HG02970 (cell line): ENCODE measurements at regions not wholly inside any gene's neighbourhood (a gene's known extent, or its start where the extent isn't known, plus 50 kb on each side); places are given as distances from the start of the nearest gene placed in this dataset.

Experiments used
- ATAC-seq: cut with Tn5 transposase; IDR thresholded peaks from one replicate; pipeline ENCODE4 v1.9.1; 2021; ENCODE audit warnings: mild to moderate bottlenecking, moderate library complexity, moderate number of reproducible peaks; ENCODE audit not compliant: unreplicated experiment, low FRiP score

DNA sequence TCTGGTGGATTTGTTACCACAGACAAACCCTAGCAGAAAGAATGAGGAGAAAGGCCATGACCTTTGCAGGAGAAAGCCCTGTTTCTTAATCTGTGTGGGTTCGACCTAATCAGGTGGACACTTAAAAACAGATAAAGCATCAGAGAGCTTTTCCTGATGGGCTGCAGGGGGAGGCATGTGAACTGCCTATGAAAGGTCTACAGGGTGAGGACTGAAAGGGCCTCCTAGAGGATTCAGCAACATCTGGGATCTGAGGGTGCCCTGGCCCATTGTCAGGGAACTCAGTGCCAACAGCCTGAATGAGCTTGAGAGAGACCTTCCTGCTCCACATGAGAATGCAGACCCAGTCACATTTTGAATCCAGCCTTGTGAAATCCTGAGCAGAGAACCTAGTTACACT is 178.8 kb upstream of the DDHD1 start:
- no peak for ATAC-seq

DNA sequence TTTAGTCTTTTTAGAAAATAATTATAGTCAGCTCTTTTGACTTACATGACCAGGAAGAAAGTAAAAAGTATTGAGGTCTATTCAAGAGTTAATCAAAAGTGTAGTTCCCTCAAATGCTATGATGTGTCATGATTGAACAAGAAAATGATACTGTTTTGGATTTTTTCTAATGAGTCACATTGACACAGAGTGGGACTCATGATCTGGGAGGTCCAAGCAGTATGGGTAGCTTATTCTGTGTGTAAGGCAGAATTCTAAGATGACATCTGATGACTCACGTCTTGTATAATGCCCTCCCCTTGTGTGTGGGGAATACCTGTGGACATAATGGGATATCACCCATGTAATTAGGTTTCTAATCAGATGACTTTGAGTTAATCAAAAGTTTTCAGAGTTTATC is 178.1 kb upstream of the DDHD1 start:
- no peak for ATAC-seq

DNA sequence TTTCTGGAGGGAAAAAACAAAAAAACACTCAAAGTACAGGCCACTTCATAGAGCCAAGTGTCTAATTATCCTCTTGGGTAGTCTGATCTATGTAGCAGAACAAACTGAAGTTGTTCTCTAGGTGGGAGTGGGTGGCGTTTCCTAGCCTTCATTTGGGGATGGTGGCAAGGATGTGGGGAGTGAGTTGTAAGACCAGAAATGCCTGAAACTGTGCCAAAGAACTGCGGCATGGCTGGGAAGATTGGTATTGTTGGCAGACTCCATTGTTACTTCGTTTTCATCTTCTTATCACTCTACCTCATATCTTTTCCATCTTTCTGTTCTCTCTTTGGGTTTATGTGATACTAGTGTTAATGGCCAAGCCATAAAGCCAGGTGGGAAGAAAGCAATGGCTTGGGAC is 177.3 kb upstream of the DDHD1 start:
- no peak for ATAC-seq

DNA sequence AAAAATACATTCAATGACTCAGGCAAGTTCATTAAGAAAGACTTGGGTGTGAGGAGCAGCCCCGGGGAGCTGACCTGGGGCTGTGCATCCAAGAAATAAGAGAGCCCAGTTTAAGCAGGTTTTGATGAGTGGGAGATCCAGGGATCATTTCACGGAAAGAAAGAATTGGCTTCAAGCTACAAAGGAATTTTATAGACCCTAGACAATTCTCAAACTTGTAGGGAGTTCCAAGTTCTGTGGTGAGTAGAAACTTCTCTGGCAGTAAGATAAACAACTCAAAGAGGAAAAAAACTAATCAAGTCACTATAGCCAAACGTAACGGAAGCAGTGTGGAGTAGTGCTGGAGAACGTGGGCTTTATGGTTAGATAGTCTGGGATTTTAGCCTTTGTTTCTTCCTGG is 175.7 kb upstream of the DDHD1 start:
- no peak for ATAC-seq

DNA sequence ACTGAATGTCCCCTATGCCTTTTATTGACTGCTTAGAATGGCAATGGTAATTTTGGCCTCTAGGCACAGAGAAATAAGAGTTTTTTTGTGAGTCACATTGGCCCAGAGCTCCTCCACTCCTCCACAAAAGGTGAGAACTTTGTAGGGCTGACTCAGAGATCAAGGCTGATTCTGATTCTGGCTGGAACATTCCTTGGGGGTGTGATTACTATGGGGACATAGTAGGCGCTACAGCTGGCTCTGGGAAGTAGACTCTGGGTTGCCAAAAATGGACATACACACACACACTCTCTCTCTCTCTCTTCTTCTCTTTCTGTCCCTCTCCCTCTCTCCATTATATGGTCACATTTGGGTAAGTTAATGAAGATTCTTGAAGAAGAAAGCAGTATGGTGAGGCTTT is 174.6 kb upstream of the DDHD1 start:
- ATAC-seq, result no peak

GRCh38 chr14:53325176-53325806 is 172.2 kb upstream of the DDHD1 start:
- no peak for ATAC-seq

GRCh38 chr14:53316504-53316903 is 163.4 kb upstream of the DDHD1 start:
- no peak for ATAC-seq

DNA sequence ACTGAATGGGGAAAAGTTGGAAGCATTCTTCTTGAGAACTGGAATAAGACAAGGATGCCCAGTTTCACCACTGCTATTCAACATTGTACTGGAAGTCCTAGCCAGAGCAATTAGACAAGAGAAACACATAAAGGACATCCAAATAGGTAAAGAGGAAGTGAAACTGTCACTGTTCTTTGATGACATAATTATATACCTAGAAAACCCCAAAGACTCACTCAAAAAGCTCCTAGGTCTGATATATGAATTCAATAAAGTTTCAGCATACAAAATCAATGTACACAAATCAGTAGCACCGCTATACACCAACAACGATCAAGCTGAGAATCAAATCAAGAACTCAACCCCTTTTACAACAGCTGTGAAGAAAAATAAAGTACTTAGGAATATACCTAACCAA is 157.3 kb upstream of the DDHD1 start:
- ATAC-seq, result no peak

DNA sequence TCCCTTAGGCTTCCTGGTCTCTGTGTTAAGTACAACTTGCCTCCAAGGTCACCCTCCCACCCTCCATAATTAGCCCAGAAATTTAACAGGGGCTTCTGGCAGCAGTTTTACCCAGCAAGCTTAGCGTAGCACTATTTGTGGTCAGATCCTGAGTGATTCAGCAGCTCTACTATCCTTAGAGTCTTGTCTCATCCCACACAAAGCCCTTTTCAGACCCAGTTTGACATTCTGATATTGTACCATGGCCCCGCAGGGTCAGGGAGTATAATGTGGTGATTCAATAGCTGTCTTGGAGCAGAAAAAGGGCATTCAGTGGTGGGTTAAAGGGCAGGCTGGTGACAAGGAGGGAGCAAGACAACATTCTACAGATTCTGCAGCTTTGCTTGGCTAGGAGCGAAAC is 153.8 kb upstream of the DDHD1 start:
- ATAC-seq, result no peak

- ATAC-seq, result no peak
Observed at GRCh38 chr14:53306267-53306721, 153.2 kb upstream of the DDHD1 start.

DNA sequence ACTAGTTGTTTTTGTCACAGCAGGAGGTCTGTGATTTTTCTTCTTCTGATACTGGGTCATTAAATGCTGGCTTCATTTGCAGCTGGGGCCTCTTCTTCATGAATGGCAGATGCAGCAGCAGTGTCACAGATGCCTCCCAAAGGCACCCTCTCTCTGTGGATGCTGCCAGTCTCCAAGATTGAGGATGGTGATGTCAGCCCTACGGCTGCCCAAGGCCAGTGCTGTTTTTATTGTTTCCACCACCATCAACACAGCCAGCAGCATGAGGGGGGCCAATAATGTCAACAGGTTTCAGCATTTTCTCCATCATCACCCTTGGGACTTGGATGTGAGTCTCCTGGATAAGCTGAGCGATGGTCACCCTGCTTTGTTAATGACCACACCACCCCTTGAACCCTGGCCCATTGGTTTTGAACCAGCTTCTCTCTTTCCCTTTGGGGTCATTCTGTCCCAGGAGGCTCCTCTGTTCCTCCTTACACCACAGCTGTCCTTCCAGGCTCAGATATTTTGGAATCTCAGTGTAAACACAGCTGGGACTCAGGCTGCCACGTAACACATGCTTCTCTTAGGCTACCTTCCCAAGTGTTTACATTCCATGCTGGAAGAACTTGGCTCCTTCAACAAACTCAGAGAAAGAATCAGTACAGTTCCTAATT is 151.7 kb upstream of the DDHD1 start:
- ATAC-seq, result no peak

- ATAC-seq, result no peak
Observed at GRCh38 chr14:53295985-53296582, 143.0 kb upstream of the DDHD1 start.

DNA sequence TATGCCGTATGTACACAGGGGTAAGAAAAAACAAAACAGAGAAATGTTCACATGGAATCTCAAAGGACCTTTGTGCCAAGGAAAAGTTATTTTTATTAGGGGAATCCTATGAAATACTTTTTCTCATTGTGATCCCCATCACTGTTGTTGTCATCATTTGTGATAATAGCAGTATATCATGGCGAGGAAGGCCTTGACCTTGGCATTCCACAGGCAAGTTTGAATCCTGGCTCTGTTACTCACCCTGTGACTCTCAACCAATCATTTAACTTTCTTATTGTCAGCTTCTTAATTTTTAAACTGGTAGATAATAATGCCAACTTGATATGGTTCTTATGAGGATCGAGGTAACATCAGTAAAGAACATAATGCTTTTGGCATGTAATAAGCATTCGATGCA is 142.2 kb upstream of the DDHD1 start:
- no peak for ATAC-seq

GRCh38 chr14:53286301-53286700 is 133.2 kb upstream of the DDHD1 start:
- no peak for ATAC-seq

DNA sequence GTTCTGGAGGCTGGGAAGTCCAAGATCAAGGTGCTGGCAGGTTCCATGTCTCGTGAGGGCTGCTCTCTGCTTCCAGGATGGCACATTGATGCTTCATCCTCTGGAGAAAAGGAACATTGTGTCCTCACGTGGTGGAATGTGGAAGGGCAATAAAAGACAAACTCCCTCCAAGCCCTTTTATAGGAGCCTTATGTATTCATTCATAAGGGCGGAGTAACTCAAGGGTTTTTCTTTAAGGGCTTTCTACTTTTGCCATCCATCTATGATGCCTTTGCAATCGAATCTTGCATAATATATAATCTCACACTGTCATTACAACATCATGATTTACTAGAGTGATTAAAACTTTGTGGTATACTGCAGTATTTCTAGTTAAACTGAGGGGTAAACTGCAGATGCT is 132.7 kb upstream of the DDHD1 start:
- ATAC-seq, result no peak

GRCh38 chr14:53285064-53285463 is 131.9 kb upstream of the DDHD1 start:
- ATAC-seq, result no peak

DNA sequence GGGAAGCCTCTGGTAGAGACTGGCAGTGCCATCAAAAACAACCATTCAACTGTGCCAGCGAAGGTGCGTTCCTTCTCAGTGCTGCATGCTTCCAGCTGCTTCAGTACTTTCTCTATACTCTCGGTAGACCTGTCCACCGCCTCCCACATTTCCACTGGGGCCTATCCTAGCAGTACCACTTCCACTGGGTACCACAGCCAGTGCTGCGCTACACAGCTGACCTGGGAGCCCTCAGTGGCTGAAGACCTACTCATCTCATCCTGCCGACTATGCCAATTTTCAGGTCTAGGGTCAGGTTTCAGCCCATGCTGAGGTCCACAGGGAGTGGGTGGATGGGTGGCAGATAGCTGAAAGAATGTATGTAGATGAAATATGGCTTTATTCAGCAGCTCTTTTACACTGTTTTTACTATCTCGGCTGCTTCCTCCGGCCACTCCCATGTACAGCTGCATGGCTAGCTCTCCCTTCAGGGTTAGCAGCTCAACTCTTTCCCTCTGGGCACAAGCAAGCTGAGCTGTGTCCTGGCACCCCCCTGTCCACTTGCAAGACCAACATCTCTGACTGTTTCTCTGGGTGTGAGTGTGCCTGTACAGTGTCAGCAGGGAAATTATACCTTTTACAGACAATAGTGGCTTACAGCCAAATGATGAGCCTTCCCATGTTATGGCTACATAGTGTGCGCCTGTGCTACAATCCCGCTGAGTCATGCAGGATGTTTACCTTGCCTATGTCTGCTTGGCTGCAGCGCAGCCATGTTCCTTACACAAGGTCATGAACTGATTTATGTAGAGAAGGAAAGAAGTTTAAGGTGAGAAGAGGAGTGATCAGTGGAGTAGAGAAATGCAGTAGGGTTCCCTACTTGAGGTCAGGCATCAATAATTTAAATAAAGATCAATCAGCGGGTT is 125.7 kb upstream of the DDHD1 start:
- ATAC-seq, result no peak

DNA sequence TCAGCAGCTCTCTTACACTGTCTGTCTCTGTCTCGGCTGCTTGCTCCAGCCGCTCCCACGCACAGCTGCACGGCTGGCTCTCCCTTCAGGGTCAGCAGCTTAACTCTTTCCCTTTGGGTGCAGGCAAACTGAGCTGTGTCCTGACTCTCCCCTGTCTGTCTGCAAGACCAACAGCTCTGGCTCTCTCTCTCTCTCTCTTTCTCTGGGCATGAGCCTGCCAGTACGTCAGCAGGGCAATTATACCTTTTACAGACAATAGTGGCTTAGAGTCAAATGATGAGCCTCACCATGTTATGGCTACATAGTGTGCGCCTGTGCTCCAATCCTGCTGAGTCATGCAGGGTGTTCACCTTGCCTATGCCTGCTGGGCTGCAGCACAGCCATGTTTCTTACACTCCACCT is 120.5 kb upstream of the DDHD1 start:
- ATAC-seq, result no peak

DNA sequence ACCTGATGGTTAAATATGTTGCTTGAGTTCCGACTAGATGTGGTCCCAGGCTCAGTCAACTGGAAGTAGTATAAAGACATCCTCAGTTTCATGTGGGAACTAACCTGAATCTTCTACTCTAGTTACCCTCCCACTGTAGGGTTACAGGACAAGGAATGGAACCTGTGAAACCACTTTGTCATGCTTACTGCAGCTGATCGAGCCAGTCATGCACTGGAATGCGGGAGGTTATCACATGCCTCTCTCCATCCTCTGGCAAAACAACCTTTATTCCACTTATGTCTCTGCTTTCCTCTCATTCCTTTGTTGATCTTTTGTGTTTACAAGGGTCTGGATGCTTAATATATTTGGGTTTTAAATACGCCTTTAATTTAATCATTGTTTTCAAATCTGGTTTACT is 111.9 kb upstream of the DDHD1 start:
- no peak for ATAC-seq

GRCh38 chr14:53260928-53261327 is 107.8 kb upstream of the DDHD1 start:
- ATAC-seq, result no peak

DNA sequence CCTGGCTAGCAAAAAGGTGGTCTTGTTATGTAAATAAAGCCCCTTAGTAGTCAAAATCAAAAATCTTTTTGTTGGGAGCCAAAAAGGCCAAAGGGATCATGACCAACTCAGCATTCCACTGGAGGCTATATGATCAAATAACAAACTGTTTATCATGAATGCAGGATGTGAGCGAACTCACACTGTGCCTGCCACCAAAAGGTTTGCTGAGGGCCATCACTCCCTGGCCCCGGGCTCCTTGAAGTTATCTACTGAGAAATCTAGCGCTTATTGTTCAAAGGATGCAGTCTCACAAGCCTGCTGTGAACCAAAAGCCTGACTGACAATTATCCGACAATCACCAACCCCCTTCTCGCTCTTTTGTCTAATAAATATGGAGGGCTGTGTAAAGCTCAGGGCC is 107.2 kb upstream of the DDHD1 start:
- ATAC-seq, result no peak
